MM.1S (cell line): ENCODE measurements at regions not wholly inside any gene's neighbourhood (a gene's known extent, or its start where the extent isn't known, plus 50 kb on each side); places are given as distances from the start of the nearest gene placed in this dataset.

Source experiments
- EZH2phosphoT487 ChIP-seq: fragments of 300-600 bp; sonication (generic); IDR thresholded peaks from 2 replicates; pipeline ENCODE4 v1.6.1; 2018; ENCODE audit warnings: antibody characterized with exemption, low read length
- TF ChIP-seq, protein P1 (sequence below): fragments of 300-600 bp; sonication (generic); IDR thresholded peaks from 2 replicates; pipeline ENCODE4 v1.5.1; 2016; ENCODE audit warnings: antibody characterized with exemption, low read length, mixed read lengths

DNA sequence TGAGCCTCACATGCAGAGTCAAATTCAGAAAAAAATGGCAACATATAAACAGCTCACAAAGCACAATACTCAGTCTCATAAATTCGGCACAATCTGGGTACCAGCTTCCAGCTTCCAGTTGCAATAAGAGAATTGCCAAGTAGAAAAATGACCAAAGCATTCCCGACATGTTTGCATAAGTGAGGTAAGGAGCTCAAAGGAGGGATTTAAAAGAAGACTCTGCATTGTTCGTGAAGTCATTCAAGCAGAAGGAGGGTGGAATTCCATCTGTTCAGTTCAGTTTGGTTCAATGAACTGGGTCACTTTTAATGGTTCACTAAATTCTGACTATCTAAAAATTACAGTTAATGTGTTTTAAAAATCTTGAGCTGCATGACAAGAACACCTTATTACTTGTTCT is 106.7 kb upstream of the KLHL14 start:
- TF ChIP-seq, protein P1, sequence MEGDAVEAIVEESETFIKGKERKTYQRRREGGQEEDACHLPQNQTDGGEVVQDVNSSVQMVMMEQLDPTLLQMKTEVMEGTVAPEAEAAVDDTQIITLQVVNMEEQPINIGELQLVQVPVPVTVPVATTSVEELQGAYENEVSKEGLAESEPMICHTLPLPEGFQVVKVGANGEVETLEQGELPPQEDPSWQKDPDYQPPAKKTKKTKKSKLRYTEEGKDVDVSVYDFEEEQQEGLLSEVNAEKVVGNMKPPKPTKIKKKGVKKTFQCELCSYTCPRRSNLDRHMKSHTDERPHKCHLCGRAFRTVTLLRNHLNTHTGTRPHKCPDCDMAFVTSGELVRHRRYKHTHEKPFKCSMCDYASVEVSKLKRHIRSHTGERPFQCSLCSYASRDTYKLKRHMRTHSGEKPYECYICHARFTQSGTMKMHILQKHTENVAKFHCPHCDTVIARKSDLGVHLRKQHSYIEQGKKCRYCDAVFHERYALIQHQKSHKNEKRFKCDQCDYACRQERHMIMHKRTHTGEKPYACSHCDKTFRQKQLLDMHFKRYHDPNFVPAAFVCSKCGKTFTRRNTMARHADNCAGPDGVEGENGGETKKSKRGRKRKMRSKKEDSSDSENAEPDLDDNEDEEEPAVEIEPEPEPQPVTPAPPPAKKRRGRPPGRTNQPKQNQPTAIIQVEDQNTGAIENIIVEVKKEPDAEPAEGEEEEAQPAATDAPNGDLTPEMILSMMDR = no peak
- TF ChIP-seq EZH2phosphoT487 = no peak
